Activated naive CD8-positive, alpha-beta T cell treated with anti-CD3 and anti-CD28 coated beads for 36 hours (primary cell): ENCODE measurements at regions not wholly inside any gene's neighbourhood (a gene's known extent, or its start where the extent isn't known, plus 50 kb on each side); places are given as distances from the start of the nearest gene placed in this dataset.
"Not testable (repeated sequence)": the region's sequence is repeated elsewhere in the genome, so short reads cannot be mapped to it uniquely, and the experiment has no call there.

Source experiments
- DNase-seq: peaks from one replicate; pipeline ENCODE4 v3.0.0; 2021
- H3K27ac Mint-ChIP-seq: one replicate; pipeline ENCODE4 v1.8.0; 2022; ENCODE audit warnings: mild to moderate bottlenecking, moderate library complexity, mixed read lengths
- H3K27me3 Mint-ChIP-seq: one replicate; pipeline ENCODE4 v1.8.0; 2022; ENCODE audit warnings: mild to moderate bottlenecking, mixed read lengths
- H3K36me3 Mint-ChIP-seq: one replicate; pipeline ENCODE4 v1.8.0; 2021; ENCODE audit warnings: mild to moderate bottlenecking, mixed read lengths
- H3K4me1 Mint-ChIP-seq: one replicate; pipeline ENCODE4 v1.8.0; 2021; ENCODE audit warnings: mixed read lengths
- H3K4me3 Mint-ChIP-seq: one replicate; pipeline ENCODE4 v1.8.0; 2022; ENCODE audit warnings: mild to moderate bottlenecking, moderate library complexity, mixed read lengths
- H3K9me3 Mint-ChIP-seq: one replicate; pipeline ENCODE4 v1.8.0; 2022; ENCODE audit warnings: mixed read lengths

DNA sequence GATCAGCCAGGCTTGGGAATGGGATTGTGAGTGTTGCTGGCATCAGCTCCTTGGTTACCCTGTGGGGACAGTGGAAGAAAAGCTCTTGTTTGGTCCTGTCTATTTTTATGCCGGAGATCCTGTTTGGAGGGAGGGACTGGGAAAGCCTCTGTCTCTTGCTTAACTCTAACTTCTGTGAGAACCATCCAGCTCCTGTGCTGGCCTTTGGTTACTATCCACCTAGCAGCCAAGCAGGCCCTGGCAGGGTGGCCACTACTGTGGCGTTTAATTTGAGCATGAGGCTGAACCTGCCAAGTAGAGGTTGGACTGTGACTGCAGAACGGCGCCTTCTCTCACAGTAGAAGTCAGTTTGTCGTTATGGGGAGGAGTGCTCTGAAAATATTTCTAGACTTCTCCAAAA is 193.3 kb downstream of the UTRN start:
- Mint-ChIP-seq H3K9me3 (no peaks in the 10 kb centered on the region), H3K36me3 (peaks cover 10% of the 10 kb centered on the region), H3K4me1 (peaks cover 15% of the 10 kb centered on the region), H3K27ac (no peak overlapping the region), H3K27me3 (no peaks in the 10 kb centered on the region), H3K4me3 (no peak overlapping the region)
- DNase-seq = no peak

DNA sequence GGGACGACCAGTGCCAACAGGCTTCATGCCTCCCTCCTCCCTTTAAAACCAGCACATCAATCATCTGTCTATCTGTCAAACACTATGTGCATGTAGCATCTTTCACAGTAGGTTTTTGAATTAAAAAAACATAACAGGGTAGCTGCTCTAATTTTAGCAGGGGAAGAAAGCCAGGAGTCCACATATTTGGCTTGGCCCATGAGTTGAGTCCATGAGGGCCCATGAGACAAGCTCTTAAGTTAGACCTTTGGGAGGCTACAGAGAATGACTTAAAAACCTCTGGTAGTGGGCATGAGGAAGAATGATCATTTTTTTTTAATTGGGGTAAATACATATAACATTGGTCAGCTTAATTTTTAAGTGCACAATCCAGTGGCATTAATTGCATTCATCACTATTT is 194.9 kb downstream of the UTRN start:
- H3K27ac Mint-ChIP-seq = no peak overlapping the region

DNA sequence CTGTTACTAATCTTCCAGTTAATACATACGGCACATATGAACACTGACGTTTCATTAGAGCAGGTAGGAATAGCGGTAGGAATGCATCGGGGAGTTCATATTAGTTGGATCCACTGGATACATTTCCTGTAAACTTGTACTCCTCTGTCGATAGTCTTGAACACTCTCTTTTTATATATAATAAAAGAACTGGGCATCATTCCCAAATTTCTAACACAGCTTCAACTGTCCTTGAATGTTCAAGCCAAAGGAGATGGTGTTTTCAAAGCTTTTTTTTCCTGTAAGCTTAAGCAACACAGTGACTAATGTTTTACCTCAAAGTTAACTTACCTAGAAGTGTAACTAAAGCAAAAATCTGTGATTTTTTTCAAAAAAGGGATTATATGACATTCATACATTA is 195.3 kb downstream of the UTRN start:
- Mint-ChIP-seq H3K9me3 (no peaks in the 10 kb centered on the region), H3K27ac (no peak overlapping the region), H3K4me3 (no peak overlapping the region), H3K4me1 (peaks cover 15% of the 10 kb centered on the region), H3K27me3 (no peaks in the 10 kb centered on the region), H3K36me3 (peaks cover 10% of the 10 kb centered on the region)
- no peak for DNase-seq

More for the DNA sequence above, 194.9 kb downstream of the UTRN start:
- Mint-ChIP-seq H3K4me1 (peaks cover 15% of the 10 kb centered on the region), H3K4me3 (no peak overlapping the region), H3K36me3 (peaks cover 10% of the 10 kb centered on the region), H3K9me3 (no peaks in the 10 kb centered on the region), H3K27me3 (no peaks in the 10 kb centered on the region)
- DNase-seq = no peak

GRCh38 chr6:144481527-144481926 is 196.4 kb downstream of the UTRN start:
- Mint-ChIP-seq H3K4me3 (no peak overlapping the region), H3K27me3 (no peaks in the 10 kb centered on the region), H3K36me3 (peaks cover 14% of the 10 kb centered on the region), H3K9me3 (no peaks in the 10 kb centered on the region), H3K27ac (no peak overlapping the region), H3K4me1 (peaks cover 15% of the 10 kb centered on the region)
- DNase-seq = no peak

- Mint-ChIP-seq H3K36me3 (peaks cover 14% of the 10 kb centered on the region), H3K4me3 (no peak overlapping the region), H3K4me1 (peaks cover 15% of the 10 kb centered on the region), H3K27ac (no peak overlapping the region), H3K9me3 (no peaks in the 10 kb centered on the region), H3K27me3 (no peaks in the 10 kb centered on the region)
- DNase-seq = peak; percentile 58
Measured at GRCh38 chr6:144482142-144482541, 197.0 kb downstream of the UTRN start.

DNA sequence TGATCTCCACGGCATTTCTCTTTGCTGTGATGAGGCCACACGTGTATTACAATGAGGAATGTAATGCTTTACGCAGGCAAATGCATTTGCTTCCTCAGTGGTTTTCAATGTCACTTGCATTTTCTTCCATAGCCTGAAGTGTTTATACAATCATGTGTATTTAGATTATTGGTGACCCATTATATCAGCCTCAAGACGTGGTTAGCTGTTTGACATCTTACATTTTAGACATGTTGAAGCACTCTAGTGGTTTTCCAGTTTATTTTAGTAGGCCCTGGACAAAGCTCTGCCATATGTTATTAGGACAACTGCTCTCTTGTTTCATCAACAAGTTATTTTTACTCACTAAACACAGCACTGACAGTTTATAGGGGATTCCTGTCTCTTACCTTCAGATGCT is 200.4 kb downstream of the UTRN start:
- Mint-ChIP-seq H3K4me3 (no peak overlapping the region), H3K4me1 (peaks cover 15% of the 10 kb centered on the region), H3K27me3 (no peaks in the 10 kb centered on the region), H3K36me3 (peaks cover 7% of the 10 kb centered on the region), H3K9me3 (no peaks in the 10 kb centered on the region), H3K27ac (no peak overlapping the region)
- DNase-seq = no peak

- Mint-ChIP-seq H3K4me3 (no peak overlapping the region), H3K4me1 (no peaks in the 10 kb centered on the region), H3K27ac (no peak overlapping the region), H3K9me3 (no peaks in the 10 kb centered on the region), H3K27me3 (no peaks in the 10 kb centered on the region), H3K36me3 (peaks cover 10% of the 10 kb centered on the region)
- no peak for DNase-seq
Measured at GRCh38 chr6:144488590-144488989, 203.5 kb downstream of the UTRN start.

DNA sequence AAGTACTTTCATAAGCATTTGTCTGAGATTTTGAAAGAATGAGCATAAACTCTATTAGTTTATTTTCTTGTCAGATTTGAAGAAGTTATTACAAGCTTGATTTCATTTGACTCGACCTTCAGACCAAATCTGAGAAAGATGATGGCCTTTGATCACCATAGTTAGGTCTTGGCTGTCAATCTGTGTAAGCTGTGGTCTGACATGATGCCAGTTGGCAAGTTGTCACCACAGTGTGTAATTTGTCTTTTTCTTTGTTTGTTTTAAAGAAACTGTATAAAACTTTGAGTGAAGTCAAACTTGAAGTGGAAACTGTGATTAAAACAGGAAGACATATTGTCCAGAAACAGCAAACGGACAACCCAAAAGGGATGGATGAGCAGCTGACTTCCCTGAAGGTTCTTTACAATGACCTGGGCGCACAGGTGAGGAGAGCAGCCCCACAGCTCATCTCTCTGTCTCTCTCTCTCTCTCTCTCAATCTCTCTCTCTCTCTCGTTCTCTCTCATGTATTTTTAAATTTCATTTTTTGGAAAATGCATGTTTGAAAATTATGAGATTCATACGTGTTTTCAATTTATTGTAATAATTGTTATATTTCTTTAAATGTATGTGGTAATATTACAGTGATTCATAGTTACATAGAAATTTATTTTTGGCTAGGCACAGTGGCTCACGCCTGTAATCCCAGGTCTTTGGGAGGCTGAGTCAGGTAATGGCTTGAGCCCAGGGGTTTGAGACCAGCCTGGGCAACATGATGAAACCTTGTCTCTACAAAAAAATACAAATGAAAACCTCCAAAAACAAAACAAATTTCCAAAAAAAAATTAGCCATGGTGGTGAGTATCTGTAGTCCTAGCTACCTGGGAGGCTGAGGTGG is 208.1 kb downstream of the UTRN start:
- H3K36me3 Mint-ChIP-seq = peaks cover 20% of the 10 kb centered on the region
- no peaks in the 10 kb centered on the region for H3K9me3 Mint-ChIP-seq
- no peaks in the 10 kb centered on the region for H3K27me3 Mint-ChIP-seq
- H3K4me3 Mint-ChIP-seq = no peak overlapping the region
- DNase-seq = no peak
- H3K4me1 Mint-ChIP-seq = peaks cover 7% of the 10 kb centered on the region
- H3K27ac Mint-ChIP-seq = no peak overlapping the region

DNA sequence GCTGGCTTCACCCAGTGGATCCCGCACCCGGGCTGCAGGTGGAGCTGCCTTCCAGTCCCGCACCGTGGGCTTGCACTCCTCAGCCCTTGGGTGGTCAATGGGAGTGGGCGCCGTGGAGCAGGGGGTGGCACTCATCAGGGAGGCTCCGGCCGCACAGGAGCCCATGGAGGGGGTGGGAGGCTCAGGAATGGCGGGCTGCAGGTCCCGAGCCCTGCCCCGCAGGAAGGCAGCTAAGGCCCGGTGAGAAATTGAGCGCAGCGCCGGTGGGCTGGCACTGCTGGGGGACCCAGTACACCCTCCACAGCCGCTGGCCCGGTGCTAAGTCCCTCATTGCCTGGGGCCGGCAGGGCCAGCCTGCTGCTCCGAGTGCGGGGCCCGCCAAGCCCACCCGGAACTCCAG is 209.9 kb downstream of the UTRN start:
- not testable (repeated sequence) for H3K4me1 Mint-ChIP-seq, H3K9me3 Mint-ChIP-seq, H3K4me3 Mint-ChIP-seq, H3K27me3 Mint-ChIP-seq, DNase-seq, H3K27ac Mint-ChIP-seq
- peaks cover 32% of the 10 kb centered on the region for H3K36me3 Mint-ChIP-seq

GRCh38 chr6:144497650-144498049 is 212.5 kb downstream of the UTRN start:
- Mint-ChIP-seq H3K9me3 (no peaks in the 10 kb centered on the region), H3K36me3 (peaks cover 34% of the 10 kb centered on the region), H3K27me3 (no peaks in the 10 kb centered on the region), H3K27ac (peak overlapping the region; percentile 30), H3K4me3 (no peak overlapping the region), H3K4me1 (peaks cover 11% of the 10 kb centered on the region)
- DNase-seq = no peak

DNA sequence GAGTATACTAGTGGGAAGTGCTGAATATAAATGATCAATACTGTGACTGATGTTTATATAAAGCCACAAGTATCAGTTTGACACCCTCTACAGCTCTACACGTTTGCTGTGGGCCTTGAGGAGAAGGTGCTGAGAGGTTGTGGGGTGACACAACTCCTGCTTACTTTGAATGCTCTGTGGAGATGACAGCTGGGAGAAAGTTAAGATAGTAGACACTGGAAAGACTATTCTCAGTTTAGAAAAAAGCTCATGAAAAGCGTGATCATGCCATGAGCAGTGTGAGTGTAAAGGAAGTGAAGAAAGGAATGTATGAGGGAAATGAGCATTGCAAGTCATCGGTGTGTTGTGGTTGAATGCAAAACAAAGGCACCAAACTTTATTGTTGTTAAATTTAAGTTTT is 215.8 kb downstream of the UTRN start:
- H3K4me1 Mint-ChIP-seq = peaks cover 15% of the 10 kb centered on the region
- peaks cover 19% of the 10 kb centered on the region for H3K9me3 Mint-ChIP-seq
- H3K27ac Mint-ChIP-seq = peak overlapping the region; percentile 7
- no peaks in the 10 kb centered on the region for H3K27me3 Mint-ChIP-seq
- H3K36me3 Mint-ChIP-seq = peaks cover 63% of the 10 kb centered on the region
- DNase-seq = no peak
- H3K4me3 Mint-ChIP-seq = no peak overlapping the region

DNA sequence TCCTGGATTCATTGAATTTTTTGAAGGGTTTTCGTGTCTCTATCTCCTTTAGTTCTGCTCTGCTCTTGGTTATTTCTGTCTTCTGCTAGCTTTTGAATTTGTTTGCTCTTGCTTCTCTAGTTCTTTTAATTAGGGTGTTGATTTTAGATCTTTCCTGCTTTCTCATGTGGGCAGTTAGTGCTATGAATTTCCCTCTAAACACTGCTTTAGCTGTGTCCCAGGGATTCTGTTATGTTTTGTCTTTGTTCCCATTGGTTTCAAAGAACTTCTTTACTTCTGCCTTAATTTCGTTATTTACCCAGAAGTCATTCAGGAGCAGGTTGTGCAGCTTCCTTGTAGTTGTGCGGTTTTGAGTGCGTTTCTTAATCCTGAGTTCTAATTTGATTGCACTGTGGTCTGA is 220.1 kb downstream of the UTRN start:
- not testable (repeated sequence) for H3K4me3 Mint-ChIP-seq, H3K27ac Mint-ChIP-seq, DNase-seq, H3K27me3 Mint-ChIP-seq
- H3K4me1 Mint-ChIP-seq = peaks cover 14% of the 10 kb centered on the region
- peaks cover 25% of the 10 kb centered on the region for H3K9me3 Mint-ChIP-seq
- peaks cover 64% of the 10 kb centered on the region for H3K36me3 Mint-ChIP-seq

- Mint-ChIP-seq H3K4me1 (peaks cover 10% of the 10 kb centered on the region), H3K36me3 (peaks cover 59% of the 10 kb centered on the region), H3K9me3 (peaks cover 25% of the 10 kb centered on the region)
- H3K27ac Mint-ChIP-seq, H3K27me3 Mint-ChIP-seq, H3K4me3 Mint-ChIP-seq, DNase-seq: not testable (repeated sequence)
Measured at GRCh38 chr6:144506051-144506450, 220.9 kb downstream of the UTRN start.

DNA sequence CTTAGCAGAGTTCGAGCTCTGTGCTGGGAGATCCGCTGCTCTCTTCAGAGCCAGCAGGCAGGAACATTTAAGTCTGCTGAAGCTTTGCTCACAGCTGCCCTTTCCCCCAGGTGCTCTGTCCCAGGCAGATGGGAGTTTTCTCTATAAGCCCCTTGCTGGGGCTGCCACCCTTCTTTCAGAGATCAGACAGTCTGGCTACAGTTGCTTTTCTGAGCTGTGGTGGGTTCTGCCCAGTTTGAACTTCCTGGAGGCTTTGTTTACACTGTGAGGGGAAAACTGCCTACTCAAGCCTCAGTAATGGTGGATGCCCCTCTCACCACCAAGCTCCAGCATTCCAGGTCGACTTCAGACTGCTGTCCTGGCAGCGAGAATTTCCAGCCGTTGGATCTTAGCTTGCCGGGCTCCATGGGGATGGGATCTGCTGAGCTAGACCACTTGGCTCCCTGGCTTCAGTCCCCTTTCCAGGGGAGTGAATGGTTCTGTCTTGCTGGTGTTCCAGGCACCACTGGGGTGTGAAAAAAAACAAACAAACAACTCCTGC is 222.7 kb downstream of the UTRN start:
- H3K4me3 Mint-ChIP-seq, H3K27me3 Mint-ChIP-seq, H3K27ac Mint-ChIP-seq, DNase-seq: not testable (repeated sequence)
- peaks cover 23% of the 10 kb centered on the region for H3K9me3 Mint-ChIP-seq
- peaks cover 10% of the 10 kb centered on the region for H3K4me1 Mint-ChIP-seq
- H3K36me3 Mint-ChIP-seq = peaks cover 55% of the 10 kb centered on the region

DNA sequence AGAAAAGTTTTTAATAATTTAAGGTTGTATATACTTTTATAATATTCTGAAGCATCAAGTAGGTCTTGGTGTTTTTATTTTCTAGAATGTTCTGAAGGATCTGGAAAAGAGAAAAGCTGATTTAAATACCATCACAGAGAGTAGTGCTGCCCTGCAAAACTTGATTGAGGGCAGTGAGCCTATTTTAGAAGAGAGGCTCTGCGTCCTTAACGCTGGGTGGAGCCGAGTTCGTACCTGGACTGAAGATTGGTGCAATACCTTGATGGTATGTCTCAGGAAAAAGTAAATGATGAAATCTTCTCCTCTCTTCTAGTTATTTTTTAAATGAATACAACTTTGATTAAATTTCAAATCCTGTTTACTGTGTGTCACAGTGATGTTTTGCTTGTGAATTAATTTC is 225.7 kb downstream of the UTRN start:
- Mint-ChIP-seq H3K27me3 (no peaks in the 10 kb centered on the region), H3K4me1 (peaks cover 6% of the 10 kb centered on the region), H3K4me3 (no peak overlapping the region), H3K27ac (no peak overlapping the region), H3K9me3 (peaks cover 6% of the 10 kb centered on the region), H3K36me3 (peaks cover 30% of the 10 kb centered on the region)
- DNase-seq = no peak

- no peaks in the 10 kb centered on the region for H3K9me3 Mint-ChIP-seq
- no peak for DNase-seq
Measured at GRCh38 chr6:144515761-144516160, 230.6 kb downstream of the UTRN start.

More at GRCh38 chr6:144515761-144516160, 230.6 kb downstream of the UTRN start:
- H3K27ac Mint-ChIP-seq = no peak overlapping the region
- H3K36me3 Mint-ChIP-seq = peaks cover 14% of the 10 kb centered on the region
- H3K4me3 Mint-ChIP-seq = no peak overlapping the region
- no peaks in the 10 kb centered on the region for H3K4me1 Mint-ChIP-seq
- H3K27me3 Mint-ChIP-seq = no peaks in the 10 kb centered on the region
